Neural crest cell (in vitro differentiated cells): ENCODE measurements at regions not wholly inside any gene's neighbourhood (a gene's known extent, or its start where the extent isn't known, plus 50 kb on each side); places are given as distances from the start of the nearest gene placed in this dataset.

Experiments used
- DNase-seq: peaks from one replicate; pipeline ENCODE4 v3.0.0; 2021; ENCODE audit warnings: low read depth, mixed read lengths, low spot score
- H3K27ac Mint-ChIP-seq: one replicate; pipeline ENCODE4 v1.8.0; 2021; ENCODE audit warnings: mild to moderate bottlenecking, mixed read lengths; ENCODE audit not compliant: unreplicated experiment
- H3K27me3 Mint-ChIP-seq: 2 replicates; pipeline ENCODE4 v1.8.0; 2021; ENCODE audit warnings: low read depth, mild to moderate bottlenecking, mixed read lengths
- H3K36me3 Mint-ChIP-seq: 2 replicates; pipeline ENCODE4 v1.8.0; 2021; ENCODE audit warnings: low read depth, mild to moderate bottlenecking, mixed read lengths
- H3K4me1 Mint-ChIP-seq: 2 replicates; pipeline ENCODE4 v1.8.0; 2021; ENCODE audit warnings: mixed read lengths
- H3K4me3 Mint-ChIP-seq: one replicate; pipeline ENCODE4 v1.8.0; 2021; ENCODE audit warnings: mild to moderate bottlenecking, mixed read lengths
- H3K9me3 Mint-ChIP-seq: 2 replicates; pipeline ENCODE4 v1.8.0; 2021; ENCODE audit warnings: mixed read lengths
- CTCF ChIP-seq: fragments of 200-600 bp; sonication (generic); conservative IDR thresholded peaks from 2 replicates; pipeline ENCODE4 v1.5.0; 2021; ENCODE audit warnings: antibody characterized with exemption, mild to moderate bottlenecking

- Mint-ChIP-seq H3K9me3 (no peaks in the 10 kb centered on the region), H3K27me3 (no peaks in the 10 kb centered on the region), H3K27ac (no peak overlapping the region), H3K4me3 (no peak overlapping the region), H3K4me1 (no peaks in the 10 kb centered on the region), H3K36me3 (no peaks in the 10 kb centered on the region)
- DNase-seq: no peak
- TF ChIP-seq CTCF: no peak
Measured at GRCh38 chr6:101236709-101237108, 156.8 kb upstream of the GRIK2 start.

GRCh38 chr6:101241442-101241841, 152.1 kb upstream of the GRIK2 start:
- no peaks in the 10 kb centered on the region for H3K27me3 Mint-ChIP-seq
- no peaks in the 10 kb centered on the region for H3K36me3 Mint-ChIP-seq
- no peaks in the 10 kb centered on the region for H3K4me1 Mint-ChIP-seq
- TF ChIP-seq CTCF: no peak
- H3K27ac Mint-ChIP-seq: no peak overlapping the region
- H3K9me3 Mint-ChIP-seq: no peaks in the 10 kb centered on the region
- no peak for DNase-seq
- H3K4me3 Mint-ChIP-seq: no peak overlapping the region

- no peaks in the 10 kb centered on the region for H3K27me3 Mint-ChIP-seq
- H3K9me3 Mint-ChIP-seq: peaks cover 13% of the 10 kb centered on the region
- no peak overlapping the region for H3K4me3 Mint-ChIP-seq
- peaks cover 13% of the 10 kb centered on the region for H3K36me3 Mint-ChIP-seq
- H3K4me1 Mint-ChIP-seq: no peaks in the 10 kb centered on the region
- DNase-seq: no peak
- no peak overlapping the region for H3K27ac Mint-ChIP-seq
- TF ChIP-seq CTCF: no peak
Measured at GRCh38 chr6:101249470-101249869, 144.0 kb upstream of the GRIK2 start.

GRCh38 chr6:101257163-101257562, 136.3 kb upstream of the GRIK2 start:
- no peak overlapping the region for H3K4me3 Mint-ChIP-seq
- no peaks in the 10 kb centered on the region for H3K27me3 Mint-ChIP-seq
- DNase-seq: no peak
- no peak for TF ChIP-seq CTCF
- no peaks in the 10 kb centered on the region for H3K36me3 Mint-ChIP-seq
- peaks cover 11% of the 10 kb centered on the region for H3K9me3 Mint-ChIP-seq
- no peak overlapping the region for H3K27ac Mint-ChIP-seq
- no peaks in the 10 kb centered on the region for H3K4me1 Mint-ChIP-seq

GRCh38 chr6:101259505-101259904, 134.0 kb upstream of the GRIK2 start:
- peaks cover 11% of the 10 kb centered on the region for H3K9me3 Mint-ChIP-seq
- no peak overlapping the region for H3K4me3 Mint-ChIP-seq
- no peak overlapping the region for H3K27ac Mint-ChIP-seq
- TF ChIP-seq CTCF: no peak
- DNase-seq: no peak
- no peaks in the 10 kb centered on the region for H3K27me3 Mint-ChIP-seq
- no peaks in the 10 kb centered on the region for H3K36me3 Mint-ChIP-seq
- H3K4me1 Mint-ChIP-seq: no peaks in the 10 kb centered on the region

- TF ChIP-seq CTCF: no peak
- Mint-ChIP-seq H3K27me3 (no peaks in the 10 kb centered on the region), H3K4me1 (no peaks in the 10 kb centered on the region), H3K9me3 (no peaks in the 10 kb centered on the region), H3K27ac (no peak overlapping the region), H3K4me3 (no peak overlapping the region), H3K36me3 (no peaks in the 10 kb centered on the region)
- DNase-seq: no peak
Measured at GRCh38 chr6:101263596-101263995, 129.9 kb upstream of the GRIK2 start.
